ENCODE measurements at regions not wholly inside any gene's neighbourhood (a gene's known extent, or its start where the extent isn't known, plus 50 kb on each side); places are given as distances from the start of the nearest gene placed in this dataset.

DNA sequence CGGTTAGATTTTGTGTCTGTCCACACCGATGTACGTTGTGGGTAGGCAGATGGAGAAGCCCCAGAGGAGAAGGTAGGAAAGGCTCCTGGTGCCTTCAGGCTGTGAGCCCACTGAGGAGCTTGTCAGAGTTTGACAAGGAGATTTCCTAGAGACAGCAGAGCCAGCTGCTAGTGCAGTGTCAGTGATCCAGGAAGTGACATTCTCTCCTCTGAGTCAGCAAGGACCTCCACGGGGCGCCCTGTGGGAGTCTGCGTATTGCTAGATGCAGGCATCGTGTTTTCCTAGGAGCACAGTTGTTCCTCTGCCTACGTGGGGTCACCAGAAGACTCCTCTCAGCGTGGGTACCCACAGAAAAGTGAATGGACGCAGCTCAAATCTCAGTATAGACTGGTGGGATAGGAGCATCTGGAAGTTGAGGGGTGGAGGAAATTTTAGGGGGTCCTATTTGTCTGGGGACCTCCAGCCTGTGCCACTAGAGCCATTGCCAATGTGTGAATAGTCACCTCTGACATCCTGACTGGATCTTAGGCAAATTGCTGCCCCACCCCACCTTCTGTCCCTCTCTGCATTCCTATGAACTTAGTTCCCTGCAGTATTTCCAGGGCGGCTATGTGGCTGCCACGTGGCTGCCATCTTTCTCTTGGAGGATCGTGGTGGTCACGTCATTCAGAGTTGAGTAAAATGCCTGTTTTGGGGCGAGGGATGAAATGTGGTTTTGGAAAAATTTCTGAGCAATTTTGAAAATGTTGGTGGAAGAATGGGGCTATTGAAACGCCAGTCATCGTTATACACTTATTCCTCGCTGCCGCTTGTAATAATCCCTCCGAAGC is 84.8 kb upstream of the KLHL25 start:
- TF ChIP-seq, protein P1, sequence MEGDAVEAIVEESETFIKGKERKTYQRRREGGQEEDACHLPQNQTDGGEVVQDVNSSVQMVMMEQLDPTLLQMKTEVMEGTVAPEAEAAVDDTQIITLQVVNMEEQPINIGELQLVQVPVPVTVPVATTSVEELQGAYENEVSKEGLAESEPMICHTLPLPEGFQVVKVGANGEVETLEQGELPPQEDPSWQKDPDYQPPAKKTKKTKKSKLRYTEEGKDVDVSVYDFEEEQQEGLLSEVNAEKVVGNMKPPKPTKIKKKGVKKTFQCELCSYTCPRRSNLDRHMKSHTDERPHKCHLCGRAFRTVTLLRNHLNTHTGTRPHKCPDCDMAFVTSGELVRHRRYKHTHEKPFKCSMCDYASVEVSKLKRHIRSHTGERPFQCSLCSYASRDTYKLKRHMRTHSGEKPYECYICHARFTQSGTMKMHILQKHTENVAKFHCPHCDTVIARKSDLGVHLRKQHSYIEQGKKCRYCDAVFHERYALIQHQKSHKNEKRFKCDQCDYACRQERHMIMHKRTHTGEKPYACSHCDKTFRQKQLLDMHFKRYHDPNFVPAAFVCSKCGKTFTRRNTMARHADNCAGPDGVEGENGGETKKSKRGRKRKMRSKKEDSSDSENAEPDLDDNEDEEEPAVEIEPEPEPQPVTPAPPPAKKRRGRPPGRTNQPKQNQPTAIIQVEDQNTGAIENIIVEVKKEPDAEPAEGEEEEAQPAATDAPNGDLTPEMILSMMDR (IDR thresholded peaks at IDR 0.05), result no peak
- no peak for TF ChIP-seq EZH2 (IDR thresholded peaks at IDR 0.05; ENCODE audit: borderline replicate concordance, insufficient read depth, low read depth, low read length, poor library complexity, severe bottlenecking)

All from B cell (primary cell).